Activated naive CD4-positive, alpha-beta T cell treated with anti-CD3 and anti-CD28 coated beads, Interleukin-2, amount 50 U/mL, for 72 hours (primary cell): ENCODE measurements at regions not wholly inside any gene's neighbourhood (a gene's known extent, or its start where the extent isn't known, plus 50 kb on each side); places are given as distances from the start of the nearest gene placed in this dataset.
A peak's percentile ranks its signal among the peaks of the same experiment; 100 is the strongest.

Experiments
- ATAC-seq, 2 donors: fragments of 150-1000 bp; cut with Tn5 transposase; 2 replicates each; pipeline ENCODE4 v1.10.0; 2021; ENCODE audit warnings: mild to moderate bottlenecking in 2 of 2, moderate library complexity in 2 of 2
- DNase-seq, 2 donors: peaks; one replicate each; pipeline ENCODE4 v3.0.0; 2021 to 2022; ENCODE audit warnings: low spot score in 2 of 2
- H3K27ac Mint-ChIP-seq, 2 donors: one replicate each; pipeline ENCODE4 v1.8.0; 2022; ENCODE audit warnings: mild to moderate bottlenecking in 2 of 2, mixed read lengths in 2 of 2
- H3K36me3 Mint-ChIP-seq, 2 donors: one replicate each; pipeline ENCODE4 v1.8.0; 2022; ENCODE audit warnings: mixed read lengths in 2 of 2
- H3K9me3 Mint-ChIP-seq, 2 donors: one replicate each; pipeline ENCODE4 v1.8.0; 2022; ENCODE audit warnings: mixed read lengths in 2 of 2

- ATAC-seq = no peak
- no peak overlapping the region for H3K27ac Mint-ChIP-seq
- DNase-seq = no peak
- peaks cover 12 to 14% of the 10 kb centered on the region in 2 donors for H3K9me3 Mint-ChIP-seq
- no peaks in the 10 kb centered on the region for H3K36me3 Mint-ChIP-seq
Measured at GRCh38 chr3:74301056-74301455, 313.4 kb downstream of the CNTN3 start.

DNA sequence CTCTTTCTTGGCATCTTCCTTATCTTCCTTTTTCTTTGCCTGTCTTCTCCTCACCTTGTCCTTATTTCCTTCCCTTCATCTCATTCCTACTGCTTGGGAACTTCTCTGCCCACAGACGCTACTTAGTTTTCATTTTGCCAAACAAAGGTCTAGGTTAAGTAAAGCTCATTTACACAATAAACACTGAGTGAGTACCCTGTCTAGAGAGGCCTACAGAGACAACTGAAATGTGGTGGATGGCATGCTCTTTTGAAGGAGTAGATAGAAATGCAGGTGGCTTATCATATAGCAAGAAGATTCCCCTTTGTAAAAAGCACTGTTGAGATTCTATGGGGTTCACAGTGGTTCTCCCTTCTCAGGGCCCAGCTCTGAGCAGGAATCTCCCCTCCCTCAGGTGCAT lies 319.0 kb downstream of the CNTN3 start:
- Mint-ChIP-seq H3K36me3 (no peaks in the 10 kb centered on the region), H3K27ac (no peak overlapping the region), H3K9me3 (peaks cover 13 to 14% of the 10 kb centered on the region in 2 donors)
- ATAC-seq = no peak
- DNase-seq = no peak

DNA sequence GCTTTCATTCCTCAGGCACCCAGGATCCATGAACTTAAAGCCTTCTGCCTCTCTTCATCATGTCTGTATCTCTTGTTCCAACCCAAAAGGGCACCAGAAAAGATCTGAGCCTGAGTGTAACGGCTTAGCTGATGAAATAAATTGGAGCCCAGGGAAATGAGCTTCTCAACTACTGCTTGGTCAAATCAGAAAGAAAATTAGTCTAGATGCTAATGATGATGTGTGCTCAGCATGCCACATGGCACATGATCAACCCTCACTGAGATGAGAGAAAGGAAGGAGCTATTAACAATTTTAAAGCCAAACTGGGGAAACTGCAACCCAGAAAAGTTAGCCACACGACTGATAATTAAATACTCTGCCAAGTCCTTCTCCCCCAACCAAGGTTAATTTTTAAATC lies 325.7 kb downstream of the CNTN3 start:
- Mint-ChIP-seq H3K36me3 (no peaks in the 10 kb centered on the region), H3K27ac (no peak overlapping the region), H3K9me3 (peaks cover 5 to 8% of the 10 kb centered on the region in 2 donors)
- DNase-seq (no peak), ATAC-seq (no peak)

DNA sequence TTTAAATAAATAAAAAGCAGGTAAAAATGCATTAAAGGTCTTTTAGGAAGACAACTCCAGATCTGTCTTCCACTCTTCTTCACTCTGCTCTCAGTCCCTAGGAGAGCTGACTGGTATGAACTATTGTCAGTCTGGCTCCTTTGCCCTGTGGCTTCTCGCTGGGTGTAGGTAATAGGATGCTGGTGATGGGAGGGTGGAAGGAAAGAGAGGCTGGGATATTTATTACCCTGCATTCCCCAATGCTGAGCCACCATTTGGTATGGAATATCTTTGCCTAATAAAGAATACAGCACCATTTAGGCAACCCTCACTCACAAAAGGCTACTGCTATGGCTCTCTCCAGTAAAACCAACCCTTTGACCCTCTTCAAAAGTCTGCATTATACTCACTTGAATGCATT lies 326.9 kb downstream of the CNTN3 start:
- Mint-ChIP-seq H3K9me3 (peaks cover 5 to 14% of the 10 kb centered on the region in 2 donors), H3K27ac (no peak overlapping the region), H3K36me3 (no peaks in the 10 kb centered on the region)
- DNase-seq = no peak
- ATAC-seq = no peak

DNA sequence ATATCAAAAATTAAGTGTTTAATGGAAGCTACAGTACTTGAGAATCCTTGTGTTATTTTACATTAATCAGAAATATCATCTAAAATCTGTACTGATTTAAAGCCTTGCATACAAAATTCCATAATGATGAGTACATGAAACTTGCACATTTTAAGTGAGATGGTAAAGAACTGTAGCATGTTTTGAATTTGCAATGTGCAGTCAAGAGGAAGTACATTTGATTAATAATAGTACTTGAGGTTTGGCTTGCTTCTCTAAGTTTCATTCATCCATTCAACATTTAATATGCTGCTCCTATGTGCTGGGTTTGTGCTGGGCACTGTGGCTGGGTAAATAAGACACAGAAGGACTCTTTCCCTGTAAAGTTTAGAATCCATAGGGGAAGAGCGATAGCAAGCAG lies 332.3 kb downstream of the CNTN3 start:
- H3K36me3 Mint-ChIP-seq = peaks cover 0 to 5% of the 10 kb centered on the region in 2 donors
- peaks cover 16 to 20% of the 10 kb centered on the region in 2 donors for H3K9me3 Mint-ChIP-seq
- ATAC-seq = no peak

GRCh38 chr3:74281705-74282104 lies 332.8 kb downstream of the CNTN3 start:
- no peak for ATAC-seq
- peaks cover 0 to 9% of the 10 kb centered on the region in 2 donors for H3K36me3 Mint-ChIP-seq
- no peak overlapping the region for H3K27ac Mint-ChIP-seq
- H3K9me3 Mint-ChIP-seq = peaks cover 19 to 24% of the 10 kb centered on the region in 2 donors
- no peak for DNase-seq

More for the DNA sequence above, 332.3 kb downstream of the CNTN3 start:
- no peak overlapping the region for H3K27ac Mint-ChIP-seq
- no peak for DNase-seq

- DNase-seq = no peak
- no peak for ATAC-seq
- Mint-ChIP-seq H3K36me3 (peaks cover 0 to 17% of the 10 kb centered on the region in 2 donors), H3K9me3 (peaks cover 22 to 30% of the 10 kb centered on the region in 2 donors), H3K27ac (peak overlapping the region in 1 of 2 donors; percentile 16)
Measured at GRCh38 chr3:74273555-74274402, 340.7 kb downstream of the CNTN3 start.

GRCh38 chr3:74273091-74273490 lies 341.4 kb downstream of the CNTN3 start:
- H3K36me3 Mint-ChIP-seq = peaks cover 0 to 17% of the 10 kb centered on the region in 2 donors
- ATAC-seq (no peak), DNase-seq (no peak)
- peak overlapping the region in 1 of 2 donors; percentile 16 for H3K27ac Mint-ChIP-seq
- peaks cover 22 to 30% of the 10 kb centered on the region in 2 donors for H3K9me3 Mint-ChIP-seq

GRCh38 chr3:74271541-74271940 lies 342.9 kb downstream of the CNTN3 start:
- peaks cover 0 to 11% of the 10 kb centered on the region in 2 donors for H3K36me3 Mint-ChIP-seq
- no peak overlapping the region for H3K27ac Mint-ChIP-seq
- H3K9me3 Mint-ChIP-seq = peaks cover 10 to 16% of the 10 kb centered on the region in 2 donors
- ATAC-seq (no peak), DNase-seq (no peak)

- no peak for DNase-seq
- H3K9me3 Mint-ChIP-seq = peaks cover 7 to 13% of the 10 kb centered on the region in 2 donors
- H3K27ac Mint-ChIP-seq = no peak overlapping the region
Measured at GRCh38 chr3:74269689-74270088, 344.8 kb downstream of the CNTN3 start.

DNA sequence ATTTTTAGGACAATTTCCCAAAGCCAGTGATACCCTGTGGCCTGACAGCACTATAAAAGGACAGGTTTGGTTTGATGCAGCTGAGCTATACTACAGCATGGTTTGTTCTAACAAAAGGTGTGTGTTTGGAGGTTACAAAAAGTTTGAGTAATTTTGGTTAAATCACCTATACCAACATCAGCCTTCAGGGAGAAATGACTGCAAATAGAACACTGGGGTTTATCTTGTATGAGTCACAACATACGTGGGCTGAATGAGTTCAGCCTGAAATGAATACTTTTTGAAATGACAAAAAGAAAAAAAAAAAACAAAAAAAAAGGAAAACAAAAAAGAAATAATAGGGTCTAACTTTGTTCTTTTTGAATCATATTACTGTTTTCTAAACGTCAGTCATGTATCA lies 345.7 kb downstream of the CNTN3 start:
- DNase-seq (no peak), ATAC-seq (no peak)
- no peaks in the 10 kb centered on the region for H3K36me3 Mint-ChIP-seq
- H3K27ac Mint-ChIP-seq = no peak overlapping the region
- peaks cover 4 to 5% of the 10 kb centered on the region in 2 donors for H3K9me3 Mint-ChIP-seq

More at GRCh38 chr3:74269689-74270088, 344.8 kb downstream of the CNTN3 start:
- ATAC-seq = no peak
- H3K36me3 Mint-ChIP-seq = peaks cover 0 to 8% of the 10 kb centered on the region in 2 donors

- ATAC-seq = no peak
- Mint-ChIP-seq H3K27ac (no peak overlapping the region), H3K9me3 (peaks cover 0 to 4% of the 10 kb centered on the region in 2 donors), H3K36me3 (no peaks in the 10 kb centered on the region)
- peak in 1 of 2 donors; percentile 2 for DNase-seq
Measured at GRCh38 chr3:74267588-74268184, 346.8 kb downstream of the CNTN3 start.

DNA sequence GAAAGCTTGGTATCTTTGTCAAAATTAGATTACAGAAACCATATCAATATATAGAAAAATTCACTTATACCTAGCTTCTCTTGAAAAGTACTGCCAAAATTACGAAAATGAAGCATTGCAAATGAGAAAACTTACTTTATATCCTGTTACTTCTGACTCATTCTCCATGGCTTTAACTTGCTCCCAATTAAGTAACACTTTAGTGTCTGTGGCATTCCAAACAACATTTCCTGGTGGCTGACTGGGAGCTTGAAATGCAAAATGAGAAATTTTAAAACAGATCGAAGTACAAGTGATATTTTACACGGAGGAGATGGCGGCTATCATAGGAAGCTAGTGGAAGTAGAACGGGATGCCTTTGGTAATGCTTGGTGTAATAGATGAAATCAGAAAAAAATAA lies 347.3 kb downstream of the CNTN3 start:
- DNase-seq (no peak), ATAC-seq (no peak)
- H3K27ac Mint-ChIP-seq = peak overlapping the region in 1 of 2 donors; percentile 3
- H3K9me3 Mint-ChIP-seq = no peaks in the 10 kb centered on the region
- no peaks in the 10 kb centered on the region for H3K36me3 Mint-ChIP-seq

DNA sequence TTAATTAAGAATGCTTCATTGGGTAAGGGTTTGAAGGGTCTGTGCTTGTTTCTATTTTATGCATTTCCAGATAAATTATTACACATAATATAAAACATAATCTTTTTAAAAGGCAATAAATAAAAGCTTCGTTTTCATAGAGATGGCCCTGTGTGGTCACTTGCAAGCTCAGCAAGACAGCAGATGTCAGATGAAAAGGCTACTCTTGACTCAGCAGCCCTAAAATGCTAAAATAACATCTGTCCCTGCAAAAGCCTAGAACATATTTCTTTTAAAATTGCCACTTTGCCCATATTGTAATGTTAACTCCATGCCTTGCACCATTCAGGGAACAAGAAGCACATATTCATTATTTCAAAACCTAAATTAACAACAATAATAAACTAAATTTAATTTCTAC lies 349.4 kb downstream of the CNTN3 start:
- ATAC-seq = no peak
- no peaks in the 10 kb centered on the region for H3K9me3 Mint-ChIP-seq
- DNase-seq = no peak
- no peaks in the 10 kb centered on the region for H3K36me3 Mint-ChIP-seq
- H3K27ac Mint-ChIP-seq = no peak overlapping the region

- Mint-ChIP-seq H3K27ac (no peak overlapping the region), H3K36me3 (no peaks in the 10 kb centered on the region), H3K9me3 (peaks cover 3 to 5% of the 10 kb centered on the region in 2 donors)
- ATAC-seq (no peak), DNase-seq (no peak)
Measured at GRCh38 chr3:74263031-74263430, 351.4 kb downstream of the CNTN3 start.

GRCh38 chr3:74233091-74233490 lies 381.4 kb downstream of the CNTN3 start:
- DNase-seq = no peak
- no peak overlapping the region for H3K27ac Mint-ChIP-seq
- ATAC-seq = no peak
- peaks cover 12 to 23% of the 10 kb centered on the region in 2 donors for H3K9me3 Mint-ChIP-seq
- no peaks in the 10 kb centered on the region for H3K36me3 Mint-ChIP-seq

GRCh38 chr3:74217467-74217866 lies 397.0 kb downstream of the CNTN3 start:
- Mint-ChIP-seq H3K9me3 (peaks cover 15 to 26% of the 10 kb centered on the region in 2 donors), H3K36me3 (no peaks in the 10 kb centered on the region), H3K27ac (no peak overlapping the region)
- no peak for ATAC-seq
- no peak for DNase-seq
